Testis (tissue), 2 donors: ENCODE measurements at regions not wholly inside any gene's neighbourhood (a gene's known extent, or its start where the extent isn't known, plus 50 kb on each side); places are given as distances from the start of the nearest gene placed in this dataset.

Source experiments
- DNase-seq: peaks from one replicate; pipeline ENCODE4 v3.0.0-alpha.2; 2019
- H3K27ac ChIP-seq, 2 donors: fragments of 200-600 bp; sonication (generic); one replicate each; pipeline ENCODE4 v1.5.1; 2019
- H3K27me3 ChIP-seq: fragments of 200-600 bp; sonication (generic); one replicate; pipeline ENCODE4 v1.5.1; 2019
- H3K36me3 ChIP-seq: fragments of 200-600 bp; sonication (generic); one replicate; pipeline ENCODE4 v1.5.1; 2017; ENCODE audit warnings: low read depth; ENCODE audit errors: missing control alignments
- H3K4me1 ChIP-seq: fragments of 200-600 bp; sonication (generic); one replicate; pipeline ENCODE4 v1.5.1; 2019
- H3K4me3 ChIP-seq, 2 donors: fragments of 200-600 bp; sonication (generic); one replicate each; pipeline ENCODE4 v1.5.1; 2017 to 2019
- H3K9me3 ChIP-seq: fragments of 200-600 bp; sonication (generic); one replicate; pipeline ENCODE4 v1.5.1; 2017
- CTCF ChIP-seq, 3 experiments: fragments of 450-650 bp in 2 of 3; fragments of 200-600 bp in 1 of 3; sonication (generic) in 1 of 3; IDR thresholded peaks; one replicate each; pipeline ENCODE4 v1.5.1; 2016 to 2019; ENCODE audit warnings: antibody characterized with exemption in 3 of 3, mild to moderate bottlenecking in 2 of 3, moderate library complexity in 1 of 3
- POLR2A ChIP-seq: fragments of 450-650 bp; IDR thresholded peaks from one replicate; pipeline ENCODE4 v1.6.1; 2017; ENCODE audit warnings: antibody characterized with exemption, mild to moderate bottlenecking, moderate library complexity
- WGBS, 2 donors: methylation state at CpG; one replicate each; pipeline ENCODE4 v1.1.5; 2018; 5-methylcytosine and 5-hydroxymethylcytosine counted together
- intact Hi-C: fragments of 100-400 bp; cut with DNase I; formaldehyde crosslinking; loops from one replicate; pipeline ENCODE4 v1.15.1; 2023; ENCODE audit warnings: low total_unique reads

- 0 to 1% methylated on average over 16 to 40 of the region's 72 CpGs for WGBS, 2 donors
- DNase-seq = peak; percentile 51
Observed at GRCh38 chr10:50991456-50992355, 82.6 kb upstream of the PRKG1 start.

GRCh38 chr10:50992356-50992901, 81.9 kb upstream of the PRKG1 start:
- intact Hi-C loops = no loop called here
- DNase-seq = no peak
- Histone ChIP-seq H3K27me3 (no peaks in the 10 kb centered on the region), H3K36me3 (no peaks in the 10 kb centered on the region), H3K27ac (peak overlapping the region; percentile 79 to 87), H3K9me3 (no peaks in the 10 kb centered on the region), H3K4me3 (peak overlapping the region; percentile 65 to 71), H3K4me1 (no peaks in the 10 kb centered on the region)
- TF ChIP-seq CTCF (IDR thresholded peaks at IDR 0.05) = no peak
- no peak for TF ChIP-seq POLR2A
- 5 to 6% methylated on average over 11 to 14 of the region's 14 CpGs for WGBS, 2 donors

More at GRCh38 chr10:50991456-50992355, 82.6 kb upstream of the PRKG1 start:
- TF ChIP-seq POLR2A (no peak), CTCF (IDR thresholded peaks at IDR 0.05) (no peak)
- peak overlapping the region; percentile 65 to 71 for H3K4me3 ChIP-seq
- no peaks in the 10 kb centered on the region for H3K9me3 ChIP-seq
- intact Hi-C loops = no loop called here
- H3K4me1 ChIP-seq = no peaks in the 10 kb centered on the region
- H3K27me3 ChIP-seq = no peaks in the 10 kb centered on the region
- no peaks in the 10 kb centered on the region for H3K36me3 ChIP-seq
- H3K27ac ChIP-seq = peak overlapping the region; percentile 79 to 87

- no peaks in the 10 kb centered on the region for H3K36me3 ChIP-seq
- no peaks in the 10 kb centered on the region for H3K4me1 ChIP-seq
- peak overlapping the region in 1 of 2 donors; percentile 71 for H3K4me3 ChIP-seq
- no peaks in the 10 kb centered on the region for H3K27me3 ChIP-seq
- intact Hi-C loops = no loop called here
- 15 to 34% methylated on average over 7 to 16 of the region's 16 CpGs for WGBS, 2 donors
- H3K9me3 ChIP-seq = no peaks in the 10 kb centered on the region
- no peak for TF ChIP-seq POLR2A
- TF ChIP-seq CTCF (IDR thresholded peaks at IDR 0.05) = no peak
- H3K27ac ChIP-seq = peak overlapping the region; percentile 60 to 87
- DNase-seq = peak; percentile 21
Observed at GRCh38 chr10:50992972-50993766, 81.1 kb upstream of the PRKG1 start.

- Histone ChIP-seq H3K27ac (peak overlapping the region; percentile 60 to 87), H3K9me3 (no peaks in the 10 kb centered on the region), H3K36me3 (no peaks in the 10 kb centered on the region), H3K4me3 (peak overlapping the region in 1 of 2 donors; percentile 71), H3K27me3 (no peaks in the 10 kb centered on the region), H3K4me1 (no peaks in the 10 kb centered on the region)
- WGBS, 2 donors = 11 to 17% methylated on average over 3 of the region's 3 CpGs
- TF ChIP-seq CTCF (IDR thresholded peaks at IDR 0.05) (no peak), POLR2A (no peak)
- intact Hi-C loops = no loop called here
- DNase-seq = no peak
Observed at GRCh38 chr10:50993771-50994251, 80.5 kb upstream of the PRKG1 start.
